ENCODE measurements at regions not wholly inside any gene's neighbourhood (a gene's known extent, or its start where the extent isn't known, plus 50 kb on each side); places are given as distances from the start of the nearest gene placed in this dataset.
"Not testable (repeated sequence)": the region's sequence is repeated elsewhere in the genome, so short reads cannot be mapped to it uniquely, and the experiment has no call there.

GRCh38 chr2:16417726-16418125 is 247.9 kb downstream of the CYRIA start:
- Histone ChIP-seq H4K20me1 (ENCODE audit: insufficient read depth, low read length) (no peaks in the 10 kb centered on the region), H3K9ac (ENCODE audit: low read length) (no peak overlapping the region), H3K79me2 (ENCODE audit: insufficient read depth, low read length) (no peaks in the 10 kb centered on the region), H3K27ac (ENCODE audit: low read depth, low read length, poor library complexity, severe bottlenecking) (no peak overlapping the region), H2AFZ (ENCODE audit: low read length) (no peak overlapping the region), H3K9me3 (ENCODE audit: low read length) (no peaks in the 10 kb centered on the region), H3K4me1 (ENCODE audit: insufficient read depth, low read length, severe bottlenecking) (no peaks in the 10 kb centered on the region), H3K27me3 (ENCODE audit: insufficient read depth, low read length) (no peaks in the 10 kb centered on the region), H3K9me2 (ENCODE audit: low read depth, low read length) (no peaks in the 10 kb centered on the region), H3K4me3 (ENCODE audit: low read depth, low read length, poor library complexity, severe bottlenecking) (no peak overlapping the region), H3K36me3 (ENCODE audit: insufficient read depth, low read length) (no peaks in the 10 kb centered on the region; the same call in 1 of the 2 replicates), H3F3A (ENCODE audit: insufficient read depth, low read length) (no peaks in the 10 kb centered on the region), H3K4me2 (ENCODE audit: low read length) (no peak overlapping the region)
- TF ChIP-seq CTCF (IDR thresholded peaks at IDR 0.05; ENCODE audit: low read length) (no peak), EZH2 (IDR thresholded peaks at IDR 0.05; ENCODE audit: borderline replicate concordance, low read length) (no peak)

- Histone ChIP-seq H3F3A (ENCODE audit: insufficient read depth, low read length) (no peaks in the 10 kb centered on the region), H3K4me2 (ENCODE audit: low read length) (no peak overlapping the region), H3K9me3 (ENCODE audit: low read length) (no peaks in the 10 kb centered on the region), H3K4me1 (ENCODE audit: insufficient read depth, low read length, severe bottlenecking) (no peaks in the 10 kb centered on the region), H3K4me3 (ENCODE audit: low read depth, low read length, poor library complexity, severe bottlenecking) (no peak overlapping the region), H3K79me2 (ENCODE audit: insufficient read depth, low read length) (no peaks in the 10 kb centered on the region), H3K9me2 (ENCODE audit: low read depth, low read length) (no peaks in the 10 kb centered on the region), H3K9ac (ENCODE audit: low read length) (no peak overlapping the region), H2AFZ (ENCODE audit: low read length) (no peak overlapping the region), H3K27me3 (ENCODE audit: insufficient read depth, low read length) (no peaks in the 10 kb centered on the region), H4K20me1 (ENCODE audit: insufficient read depth, low read length) (no peaks in the 10 kb centered on the region), H3K36me3 (ENCODE audit: insufficient read depth, low read length) (no peaks in the 10 kb centered on the region; the same call in 1 of the 2 replicates), H3K27ac (ENCODE audit: low read depth, low read length, poor library complexity, severe bottlenecking) (no peak overlapping the region)
- no peak for TF ChIP-seq EZH2 (IDR thresholded peaks at IDR 0.05; ENCODE audit: borderline replicate concordance, low read length)
- no peak for TF ChIP-seq CTCF (IDR thresholded peaks at IDR 0.05; ENCODE audit: low read length)
Measured at GRCh38 chr2:16416651-16417050, 249.0 kb downstream of the CYRIA start.

GRCh38 chr2:16415861-16416260 is 249.8 kb downstream of the CYRIA start:
- H3K36me3 ChIP-seq (ENCODE audit: insufficient read depth, low read length); H3K79me2 ChIP-seq (ENCODE audit: insufficient read depth, low read length); H3K9me2 ChIP-seq (ENCODE audit: low read depth, low read length); H3F3A ChIP-seq (ENCODE audit: insufficient read depth, low read length); H3K4me1 ChIP-seq (ENCODE audit: insufficient read depth, low read length, severe bottlenecking); H3K27me3 ChIP-seq (ENCODE audit: insufficient read depth, low read length); H3K4me3 ChIP-seq (ENCODE audit: low read depth, low read length, poor library complexity, severe bottlenecking); H3K27ac ChIP-seq (ENCODE audit: low read depth, low read length, poor library complexity, severe bottlenecking); H2AFZ ChIP-seq (ENCODE audit: low read length); H3K9ac ChIP-seq (ENCODE audit: low read length); H4K20me1 ChIP-seq (ENCODE audit: insufficient read depth, low read length); H3K4me2 ChIP-seq (ENCODE audit: low read length); H3K9me3 ChIP-seq (ENCODE audit: low read length): not testable (repeated sequence)

- no peak overlapping the region for H3K4me2 ChIP-seq (ENCODE audit: low read length)
- H3K9me2 ChIP-seq (ENCODE audit: low read depth, low read length) = no peaks in the 10 kb centered on the region
- no peaks in the 10 kb centered on the region; the same call in 1 of the 2 replicates for H3K36me3 ChIP-seq (ENCODE audit: insufficient read depth, low read length)
- H3F3A ChIP-seq (ENCODE audit: insufficient read depth, low read length) = no peaks in the 10 kb centered on the region
- no peaks in the 10 kb centered on the region for H4K20me1 ChIP-seq (ENCODE audit: insufficient read depth, low read length)
- H3K79me2 ChIP-seq (ENCODE audit: insufficient read depth, low read length) = no peaks in the 10 kb centered on the region
- TF ChIP-seq CTCF (IDR thresholded peaks at IDR 0.05; ENCODE audit: low read length) (no peak), EZH2 (IDR thresholded peaks at IDR 0.05; ENCODE audit: borderline replicate concordance, low read length) (no peak)
- no peak overlapping the region for H3K27ac ChIP-seq (ENCODE audit: low read depth, low read length, poor library complexity, severe bottlenecking)
- H3K9me3 ChIP-seq (ENCODE audit: low read length) = no peaks in the 10 kb centered on the region
- no peak overlapping the region for H3K4me3 ChIP-seq (ENCODE audit: low read depth, low read length, poor library complexity, severe bottlenecking)
- no peak overlapping the region for H3K9ac ChIP-seq (ENCODE audit: low read length)
- no peaks in the 10 kb centered on the region for H3K27me3 ChIP-seq (ENCODE audit: insufficient read depth, low read length)
- no peaks in the 10 kb centered on the region for H3K4me1 ChIP-seq (ENCODE audit: insufficient read depth, low read length, severe bottlenecking)
- no peak overlapping the region for H2AFZ ChIP-seq (ENCODE audit: low read length)
Measured at GRCh38 chr2:16413947-16414346, 251.7 kb downstream of the CYRIA start.
